Lower leg skin (tissue), 3 donors: ENCODE measurements at regions not wholly inside any gene's neighbourhood (a gene's known extent, or its start where the extent isn't known, plus 50 kb on each side); places are given as distances from the start of the nearest gene placed in this dataset.
"Not testable (repeated sequence)": the region's sequence is repeated elsewhere in the genome, so short reads cannot be mapped to it uniquely, and the experiment has no call there.

ENCODE experiments used
- POLR2A ChIP-seq, 2 donors: fragments of 450-650 bp; IDR thresholded peaks; one replicate each; pipeline ENCODE4 v1.6.1; 2016 to 2017; ENCODE audit warnings: antibody characterized with exemption in 2 of 2, mild to moderate bottlenecking in 1 of 2, moderate library complexity in 1 of 2
- TF ChIP-seq, protein P1 (sequence below), 3 donors: fragments of 450-650 bp; IDR thresholded peaks; one replicate each; pipeline ENCODE4 v1.5.1; 2016; ENCODE audit warnings: antibody characterized with exemption in 3 of 3, mild to moderate bottlenecking in 3 of 3, moderate library complexity in 2 of 3

DNA sequence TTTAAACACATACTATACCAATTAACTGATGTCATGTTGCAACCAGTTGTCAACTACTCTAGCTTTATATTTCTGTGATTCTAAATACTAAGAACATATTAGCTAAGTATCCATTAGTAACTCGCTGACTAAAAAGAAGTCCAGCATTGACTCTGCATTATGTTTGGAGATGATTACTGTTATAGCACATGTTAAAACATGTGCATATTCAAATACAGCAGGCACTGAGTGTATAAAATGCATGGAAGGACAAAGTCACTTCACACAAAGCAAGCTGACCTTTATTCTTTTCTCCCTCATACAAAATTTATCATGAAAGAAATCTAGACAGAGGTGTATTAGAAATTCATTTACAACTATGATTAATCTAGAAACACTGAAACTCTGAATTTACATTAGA is 159.3 kb downstream of the AVL9 start:
- TF ChIP-seq, protein P1, sequence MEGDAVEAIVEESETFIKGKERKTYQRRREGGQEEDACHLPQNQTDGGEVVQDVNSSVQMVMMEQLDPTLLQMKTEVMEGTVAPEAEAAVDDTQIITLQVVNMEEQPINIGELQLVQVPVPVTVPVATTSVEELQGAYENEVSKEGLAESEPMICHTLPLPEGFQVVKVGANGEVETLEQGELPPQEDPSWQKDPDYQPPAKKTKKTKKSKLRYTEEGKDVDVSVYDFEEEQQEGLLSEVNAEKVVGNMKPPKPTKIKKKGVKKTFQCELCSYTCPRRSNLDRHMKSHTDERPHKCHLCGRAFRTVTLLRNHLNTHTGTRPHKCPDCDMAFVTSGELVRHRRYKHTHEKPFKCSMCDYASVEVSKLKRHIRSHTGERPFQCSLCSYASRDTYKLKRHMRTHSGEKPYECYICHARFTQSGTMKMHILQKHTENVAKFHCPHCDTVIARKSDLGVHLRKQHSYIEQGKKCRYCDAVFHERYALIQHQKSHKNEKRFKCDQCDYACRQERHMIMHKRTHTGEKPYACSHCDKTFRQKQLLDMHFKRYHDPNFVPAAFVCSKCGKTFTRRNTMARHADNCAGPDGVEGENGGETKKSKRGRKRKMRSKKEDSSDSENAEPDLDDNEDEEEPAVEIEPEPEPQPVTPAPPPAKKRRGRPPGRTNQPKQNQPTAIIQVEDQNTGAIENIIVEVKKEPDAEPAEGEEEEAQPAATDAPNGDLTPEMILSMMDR (IDR thresholded peaks at IDR 0.05): not testable (repeated sequence)
- not testable (repeated sequence) for TF ChIP-seq POLR2A (IDR thresholded peaks at IDR 0.05)
